CD14-positive monocyte (primary cell): ENCODE measurements at regions not wholly inside any gene's neighbourhood (a gene's known extent, or its start where the extent isn't known, plus 50 kb on each side); places are given as distances from the start of the nearest gene placed in this dataset.

Experiments used
- DNase-seq, 3 donors: peaks; one replicate each; pipeline ENCODE4 v3.0.0-alpha.2; 2011 to 2022
- H2AFZ ChIP-seq: 2 replicates; pipeline ENCODE4 v1.6.0; 2012; ENCODE audit warnings: mild to moderate bottlenecking, low read depth, low read length, inconsistent platforms; ENCODE audit not compliant: insufficient read depth, poor library complexity, severe bottlenecking
- H3K27ac ChIP-seq, 2 donors: 1 replicate in 1 of 2; 2 replicates in 1 of 2; pipeline ENCODE4 v1.5.1; 2012 to 2013; ENCODE audit warnings: low read length in 2 of 2, control low read depth in 1 of 2, inconsistent platforms in 1 of 2, low read depth in 1 of 2, mild to moderate bottlenecking in 1 of 2
- H3K27me3 ChIP-seq, 2 donors: one replicate each; pipeline versions ENCODE4 v1.6.0 to v1.6.1; 2011 to 2013; ENCODE audit warnings: low read length in 2 of 2; ENCODE audit not compliant: control insufficient read depth in 2 of 2, insufficient read depth in 2 of 2
- H3K36me3 ChIP-seq, 2 donors: replicated peaks in 1 of 2; 1 replicate in 1 of 2; 2 replicates in 1 of 2; pipeline versions ENCODE4 v1.5.1 to v1.6.1; 2012 to 2013; ENCODE audit warnings: low read length in 2 of 2, control low read depth in 1 of 2, inconsistent platforms in 1 of 2, mild to moderate bottlenecking in 1 of 2; ENCODE audit not compliant: insufficient read depth in 2 of 2, control insufficient read depth in 1 of 2
- H3K4me1 ChIP-seq, 2 donors: 1 replicate in 1 of 2; 2 replicates in 1 of 2; pipeline versions ENCODE4 v1.5.1 to v1.6.1; 2012 to 2013; ENCODE audit warnings: low read length in 2 of 2, control low read depth in 1 of 2, inconsistent platforms in 1 of 2, mild to moderate bottlenecking in 1 of 2, moderate library complexity in 1 of 2; ENCODE audit not compliant: insufficient read depth in 2 of 2, control insufficient read depth in 1 of 2
- H3K4me2 ChIP-seq: replicated peaks from 2 replicates; pipeline ENCODE3; 2012; ENCODE audit warnings: low read length, moderate library complexity, mild to moderate bottlenecking; ENCODE audit not compliant: poor library complexity, severe bottlenecking; ENCODE audit errors: extremely low read depth
- H3K4me3 ChIP-seq, 3 experiments: fragments of 200-600 bp in 1 of 3; sonication (generic) in 1 of 3; replicated peaks in 1 of 3; 1 replicate in 2 of 3; 2 replicates in 1 of 3; pipeline ENCODE4 v1.5.1; 2011 to 2013; ENCODE audit warnings: low read length in 3 of 3, mild to moderate bottlenecking in 3 of 3, control low read depth in 2 of 3, low read depth in 2 of 3, inconsistent platforms in 1 of 3, moderate library complexity in 1 of 3
- H3K79me2 ChIP-seq: 2 replicates; pipeline ENCODE4 v1.6.0; 2012; ENCODE audit warnings: mild to moderate bottlenecking, control low read depth, inconsistent platforms, low read length, moderate library complexity; ENCODE audit not compliant: insufficient read depth
- H3K9ac ChIP-seq: 2 replicates; pipeline ENCODE4 v1.6.0; 2017; ENCODE audit warnings: low read length, mild to moderate bottlenecking; ENCODE audit not compliant: insufficient read depth, poor library complexity, severe bottlenecking
- H3K9me3 ChIP-seq, 2 donors: replicated peaks in 1 of 2; 1 replicate in 1 of 2; 2 replicates in 1 of 2; pipeline versions ENCODE4 v1.5.1 to v1.6.1; 2012 to 2013; ENCODE audit warnings: low read length in 2 of 2, control low read depth in 1 of 2; ENCODE audit not compliant: control insufficient read depth in 1 of 2, insufficient read depth in 1 of 2
- H4K20me1 ChIP-seq: 2 replicates; pipeline ENCODE4 v1.6.0; 2012; ENCODE audit warnings: mild to moderate bottlenecking, low read length, control low read depth, moderate library complexity; ENCODE audit not compliant: insufficient read depth
- H3K27ac Mint-ChIP-seq, 7 donors: one replicate each; pipeline ENCODE4 v1.8.0; 2020; ENCODE audit warnings: mild to moderate bottlenecking in 7 of 7, mixed read lengths in 7 of 7, moderate library complexity in 6 of 7, inconsistent platforms in 2 of 7
- H3K27me3 Mint-ChIP-seq, 3 donors: one replicate each; pipeline ENCODE4 v1.8.0; 2021 to 2022; ENCODE audit warnings: low read depth in 3 of 3, mild to moderate bottlenecking in 3 of 3, mixed read lengths in 3 of 3, moderate library complexity in 3 of 3, inconsistent platforms in 1 of 3
- H3K36me3 Mint-ChIP-seq, 2 donors: one replicate each; pipeline ENCODE4 v1.8.0; 2020; ENCODE audit warnings: mixed read lengths in 2 of 2, inconsistent platforms in 1 of 2, mild to moderate bottlenecking in 1 of 2
- H3K4me1 Mint-ChIP-seq: one replicate; pipeline ENCODE4 v1.8.0; 2020; ENCODE audit warnings: mild to moderate bottlenecking, mixed read lengths
- H3K4me3 Mint-ChIP-seq, 2 donors: one replicate each; pipeline ENCODE4 v1.8.0; 2020; ENCODE audit warnings: mild to moderate bottlenecking in 2 of 2, mixed read lengths in 2 of 2, moderate library complexity in 1 of 2
- H3K9me3 Mint-ChIP-seq, 7 donors: one replicate each; pipeline ENCODE4 v1.8.0; 2020 to 2022; ENCODE audit warnings: mixed read lengths in 7 of 7, mild to moderate bottlenecking in 6 of 7, moderate library complexity in 6 of 7, inconsistent platforms in 2 of 7
- CTCF ChIP-seq: fragments of 200-600 bp; IDR thresholded peaks from one replicate; pipeline ENCODE4 v1.8.0; 2022; ENCODE audit warnings: antibody characterized with exemption, mild to moderate bottlenecking
- WGBS: methylation state at CpG from one replicate; pipeline ENCODE4 v1.1.5; 2013; ENCODE audit warnings: missing lambda C conversion rate; ENCODE audit not compliant: insufficient coverage; 5-methylcytosine and 5-hydroxymethylcytosine counted together
- intact Hi-C, 2 donors: fragments of 100-400 bp; cut with micrococcal nuclease; formaldehyde crosslinking; loops; one replicate each; pipeline versions ENCODE4 v1.15.0 to v1.15.1; 2023

- Histone ChIP-seq H3K27ac (no peak overlapping the region), H3K4me1 (no peaks in the 10 kb centered on the region), H3K9ac (no peak overlapping the region), H2AFZ (no peak overlapping the region), H3K4me3 (no peak overlapping the region), H3K9me3 (no peaks in the 10 kb centered on the region), H3K27me3 (no peaks in the 10 kb centered on the region), H3K4me2 (no peak overlapping the region), H4K20me1 (no peaks in the 10 kb centered on the region), H3K79me2 (no peaks in the 10 kb centered on the region), H3K36me3 (no peaks in the 10 kb centered on the region)
- intact Hi-C loops, result no loop called here
- no peaks in the 10 kb centered on the region for H3K4me1 Mint-ChIP-seq
- H3K9me3 Mint-ChIP-seq, result peaks cover 0 to 9% (median 3%) of the 10 kb centered on the region in 7 donors
- no peak overlapping the region for H3K4me3 Mint-ChIP-seq
- no peak for DNase-seq
- H3K27ac Mint-ChIP-seq, result no peak overlapping the region
- TF ChIP-seq CTCF, result no peak
- WGBS, result 90% methylated on average over 2 of the region's 3 CpGs
- H3K27me3 Mint-ChIP-seq, result peaks cover 0 to 2% (median 2%) of the 10 kb centered on the region in 3 donors
- H3K36me3 Mint-ChIP-seq, result no peaks in the 10 kb centered on the region
Observed at GRCh38 chr16:76622876-76623275, 345.7 kb downstream of the CNTNAP4 start.

- Mint-ChIP-seq H3K4me3 (peak overlapping the region in 1 of 2 donors; percentile 5), H3K27me3 (no peaks in the 10 kb centered on the region), H3K4me1 (no peaks in the 10 kb centered on the region), H3K27ac (no peak overlapping the region), H3K36me3 (no peaks in the 10 kb centered on the region), H3K9me3 (peaks cover 4 to 14% (median 11%) of the 10 kb centered on the region in 7 donors)
- Histone ChIP-seq H3K79me2 (no peaks in the 10 kb centered on the region), H3K27me3 (no peaks in the 10 kb centered on the region), H3K27ac (no peak overlapping the region), H3K36me3 (no peaks in the 10 kb centered on the region), H3K4me2 (no peak overlapping the region), H3K4me1 (no peaks in the 10 kb centered on the region), H2AFZ (no peak overlapping the region), H3K9ac (no peak overlapping the region), H3K4me3 (no peak overlapping the region), H3K9me3 (peaks cover 13 to 17% of the 10 kb centered on the region in 2 donors), H4K20me1 (no peaks in the 10 kb centered on the region)
- no peak for TF ChIP-seq CTCF
- no peak for DNase-seq
- WGBS, result 85% methylated on average over 29 of the region's 36 CpGs
- intact Hi-C loops, result no loop called here
Observed at GRCh38 chr16:76634847-76635697, 357.9 kb downstream of the CNTNAP4 start.
